GM23248 (cell line): ENCODE measurements at regions not wholly inside any gene's neighbourhood (a gene's known extent, or its start where the extent isn't known, plus 50 kb on each side); places are given as distances from the start of the nearest gene placed in this dataset.

Experiments
- DNase-seq: peaks from one replicate; pipeline ENCODE4 v3.0.0-alpha.2; 2015
- H2AFZ ChIP-seq: fragments of 200-600 bp; sonication (generic); 2 replicates; pipeline ENCODE4 v1.6.1; 2016; ENCODE audit warnings: antibody characterized with exemption
- H3F3A ChIP-seq: fragments of 200-600 bp; sonication (generic); 2 replicates; pipeline ENCODE4 v1.6.1; 2016; ENCODE audit warnings: mild to moderate bottlenecking, antibody characterized with exemption, mixed run types; ENCODE audit not compliant: insufficient read depth
- H3K27ac ChIP-seq: fragments of 200-600 bp; sonication (generic); 2 replicates; pipeline ENCODE4 v1.5.1; 2016; ENCODE audit warnings: mild to moderate bottlenecking
- H3K27me3 ChIP-seq: fragments of 200-600 bp; sonication (generic); replicated peaks from 2 replicates; pipeline ENCODE4 v1.6.1; 2016; ENCODE audit warnings: mild to moderate bottlenecking; ENCODE audit not compliant: insufficient read depth
- H3K36me3 ChIP-seq: fragments of 200-600 bp; sonication (generic); 2 replicates; pipeline ENCODE4 v1.6.1; 2016; ENCODE audit warnings: low read depth, mild to moderate bottlenecking
- H3K4me1 ChIP-seq: fragments of 200-600 bp; sonication (generic); 2 replicates; pipeline ENCODE4 v1.6.1; 2016; ENCODE audit warnings: mild to moderate bottlenecking; ENCODE audit not compliant: insufficient read depth
- H3K4me2 ChIP-seq: fragments of 200-600 bp; sonication (generic); one replicate; pipeline ENCODE4 v1.6.1; 2016; ENCODE audit warnings: mild to moderate bottlenecking; ENCODE audit not compliant: unreplicated experiment
- H3K4me3 ChIP-seq: fragments of 200-600 bp; sonication (generic); 2 replicates; pipeline ENCODE4 v1.5.1; 2016; ENCODE audit warnings: mild to moderate bottlenecking
- H3K79me2 ChIP-seq: fragments of 200-600 bp; sonication (generic); 2 replicates; pipeline ENCODE4 v1.6.1; 2016; ENCODE audit warnings: mild to moderate bottlenecking; ENCODE audit not compliant: insufficient read depth
- H3K9ac ChIP-seq: fragments of 200-600 bp; sonication (generic); 2 replicates; pipeline ENCODE4 v1.6.1; 2016; ENCODE audit warnings: mild to moderate bottlenecking
- H3K9me2 ChIP-seq: fragments of 200-600 bp; sonication (generic); 2 replicates; pipeline ENCODE4 v1.6.1; 2016; ENCODE audit warnings: mixed run types, mild to moderate bottlenecking, moderate library complexity; ENCODE audit not compliant: insufficient read depth
- H3K9me3 ChIP-seq: fragments of 200-600 bp; sonication (generic); one replicate; pipeline ENCODE4 v1.6.1; 2017; ENCODE audit warnings: low read depth
- H4K20me1 ChIP-seq: fragments of 200-600 bp; sonication (generic); 2 replicates; pipeline ENCODE4 v1.6.0; 2016; ENCODE audit not compliant: insufficient read depth
- EZH2 ChIP-seq: fragments of 200-600 bp; sonication (generic); IDR thresholded peaks from 2 replicates; pipeline ENCODE4 v1.6.1; 2018; ENCODE audit warnings: antibody characterized with exemption, mild to moderate bottlenecking; ENCODE audit not compliant: insufficient read depth, poor library complexity, severe bottlenecking
- EZH2phosphoT487 ChIP-seq: fragments of 200-600 bp; sonication (generic); IDR thresholded peaks from 2 replicates; pipeline ENCODE4 v1.6.1; 2018; ENCODE audit warnings: antibody characterized with exemption, moderate library complexity, mild to moderate bottlenecking, low read depth; ENCODE audit not compliant: insufficient read depth
- WGBS, 2 experiments: methylation state at CpG; one replicate each; pipeline ENCODE4 v1.1.6; 2015 to 2017; ENCODE audit warnings: low lambda C conversion rate in 2 of 2, low coverage in 1 of 2; ENCODE audit errors: missing lambda C conversion rate in 2 of 2; 5-methylcytosine and 5-hydroxymethylcytosine counted together
- in situ Hi-C: fragments of 300-500 bp; cut with MboI; formaldehyde crosslinking; loops from 2 replicates; pipeline ENCODE4 v1.15.0; 2020

DNA sequence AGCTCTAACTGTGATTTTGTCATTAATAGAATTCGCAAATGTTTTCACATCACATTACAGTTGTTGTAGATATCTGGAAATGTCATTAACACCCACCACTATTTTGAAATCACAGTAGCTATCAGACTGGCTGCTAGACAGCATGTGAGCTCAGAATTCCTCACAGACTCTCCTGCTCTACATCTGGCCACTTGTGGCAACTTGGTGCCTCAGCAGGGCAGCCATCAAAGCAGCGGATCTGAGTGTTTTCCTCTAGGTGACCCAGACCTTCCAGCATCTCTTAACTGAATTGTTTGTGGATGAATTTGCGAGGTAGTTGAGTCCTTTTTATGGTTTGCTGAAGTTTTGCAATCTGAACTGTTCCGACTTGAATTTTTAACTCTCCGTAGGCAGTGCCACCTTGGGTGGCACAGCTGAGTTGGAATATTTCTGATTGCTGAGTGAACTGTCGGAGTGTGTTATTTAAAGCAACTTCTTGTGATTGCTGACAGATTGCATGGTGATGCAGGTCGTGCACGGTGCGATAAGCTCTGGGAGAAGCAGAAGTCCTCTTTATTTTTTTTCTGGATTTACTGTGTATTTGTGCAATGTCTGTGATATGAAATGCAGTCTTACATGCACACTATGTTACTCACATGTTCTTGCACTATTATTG lies 114.0 kb upstream of the PLET1 start:
- no peak overlapping the region for H3K4me3 ChIP-seq
- no peaks in the 10 kb centered on the region for H3K9me3 ChIP-seq
- H3K36me3 ChIP-seq, result no peaks in the 10 kb centered on the region
- H3K9ac ChIP-seq, result no peak overlapping the region
- H3F3A ChIP-seq, result no peaks in the 10 kb centered on the region
- in situ Hi-C loops, result no loop called here
- H3K27ac ChIP-seq, result no peak overlapping the region
- 76 to 79% methylated on average over 9 of the region's 9 CpGs for WGBS, 2 experiments
- no peak overlapping the region for H2AFZ ChIP-seq
- H3K27me3 ChIP-seq, result no peaks in the 10 kb centered on the region
- no peak for DNase-seq
- no peaks in the 10 kb centered on the region for H3K79me2 ChIP-seq
- H3K9me2 ChIP-seq, result no peaks in the 10 kb centered on the region
- H3K4me1 ChIP-seq, result no peaks in the 10 kb centered on the region
- H3K4me2 ChIP-seq, result no peak overlapping the region
- no peaks in the 10 kb centered on the region for H4K20me1 ChIP-seq
- TF ChIP-seq EZH2 (no peak), EZH2phosphoT487 (no peak)

DNA sequence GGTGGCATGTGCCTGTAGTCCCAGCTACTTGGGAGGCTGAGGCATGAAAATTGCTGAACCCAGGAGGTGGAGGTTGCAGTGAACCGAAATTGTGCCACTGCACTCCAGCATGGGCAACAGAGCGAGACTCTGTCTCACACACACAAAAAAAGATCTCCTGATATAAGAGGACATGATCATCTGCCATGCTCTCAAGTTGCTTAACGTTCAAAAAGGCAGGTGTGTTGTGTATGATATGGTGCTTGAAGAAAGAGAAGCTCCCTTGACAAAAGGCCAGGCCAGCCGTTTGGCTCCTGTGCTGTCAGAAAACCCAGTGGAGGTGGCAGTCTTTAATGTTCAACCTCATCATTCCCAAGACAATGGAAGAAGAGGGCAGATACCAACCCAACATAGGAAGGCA lies 117.3 kb upstream of the PLET1 start:
- Histone ChIP-seq H3K4me1 (no peaks in the 10 kb centered on the region), H3K79me2 (no peaks in the 10 kb centered on the region), H2AFZ (no peak overlapping the region), H3K9me3 (no peaks in the 10 kb centered on the region), H3K27ac (no peak overlapping the region), H3K27me3 (no peaks in the 10 kb centered on the region), H4K20me1 (no peaks in the 10 kb centered on the region), H3K4me2 (no peak overlapping the region), H3K9ac (no peak overlapping the region), H3K4me3 (no peak overlapping the region), H3F3A (no peaks in the 10 kb centered on the region), H3K36me3 (no peaks in the 10 kb centered on the region), H3K9me2 (no peaks in the 10 kb centered on the region)
- TF ChIP-seq EZH2phosphoT487 (no peak), EZH2 (no peak)
- in situ Hi-C loops, result no loop called here
- 65 to 69% methylated on average over 4 of the region's 4 CpGs for WGBS, 2 experiments
- DNase-seq, result no peak

DNA sequence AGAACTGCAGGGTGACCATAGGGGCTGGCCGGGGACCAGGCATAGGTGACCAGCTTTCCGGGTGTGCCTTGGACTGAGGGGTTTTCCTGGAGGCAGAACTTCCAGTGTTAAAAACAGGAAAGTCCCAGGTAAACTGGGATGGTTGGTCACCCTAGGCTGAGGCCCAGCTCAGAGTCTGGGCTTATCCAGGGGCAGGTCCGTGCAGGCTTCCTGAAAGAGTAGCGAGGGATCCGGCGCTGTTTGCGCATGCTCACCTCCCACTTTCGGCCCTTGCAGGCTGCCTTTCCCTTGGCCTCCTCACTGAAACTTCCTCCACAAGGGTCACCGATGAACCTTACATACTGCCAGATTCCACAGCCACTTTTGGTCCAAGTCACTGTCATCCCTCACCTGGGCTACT lies 119.8 kb upstream of the PLET1 start:
- Histone ChIP-seq H3K9me3 (no peaks in the 10 kb centered on the region), H3K4me1 (no peaks in the 10 kb centered on the region), H3K4me3 (no peak overlapping the region), H3K9ac (no peak overlapping the region), H3K79me2 (no peaks in the 10 kb centered on the region), H2AFZ (no peak overlapping the region), H4K20me1 (no peaks in the 10 kb centered on the region), H3K36me3 (no peaks in the 10 kb centered on the region), H3K27ac (no peak overlapping the region), H3K4me2 (no peak overlapping the region), H3F3A (no peaks in the 10 kb centered on the region), H3K9me2 (no peaks in the 10 kb centered on the region), H3K27me3 (no peaks in the 10 kb centered on the region)
- in situ Hi-C loops, result no loop called here
- 85 to 92% methylated on average over 9 of the region's 9 CpGs for WGBS, 2 experiments
- TF ChIP-seq EZH2phosphoT487 (no peak), EZH2 (no peak)
- DNase-seq, result no peak

GRCh38 chr11:112381578-112381977 lies 120.9 kb upstream of the PLET1 start:
- H3K9ac ChIP-seq, result no peak overlapping the region
- no peak overlapping the region for H2AFZ ChIP-seq
- no peaks in the 10 kb centered on the region for H3K36me3 ChIP-seq
- H3K4me2 ChIP-seq, result no peak overlapping the region
- H3K27me3 ChIP-seq, result no peaks in the 10 kb centered on the region
- DNase-seq, result no peak
- H3K4me3 ChIP-seq, result no peak overlapping the region
- H4K20me1 ChIP-seq, result no peaks in the 10 kb centered on the region
- WGBS, 2 experiments, result 51 to 55% methylated on average over 5 of the region's 5 CpGs
- no peaks in the 10 kb centered on the region for H3K9me2 ChIP-seq
- no peaks in the 10 kb centered on the region for H3F3A ChIP-seq
- H3K27ac ChIP-seq, result no peak overlapping the region
- TF ChIP-seq EZH2phosphoT487 (no peak), EZH2 (no peak)
- H3K9me3 ChIP-seq, result no peaks in the 10 kb centered on the region
- in situ Hi-C loops, result no loop called here
- no peaks in the 10 kb centered on the region for H3K4me1 ChIP-seq
- H3K79me2 ChIP-seq, result no peaks in the 10 kb centered on the region

DNA sequence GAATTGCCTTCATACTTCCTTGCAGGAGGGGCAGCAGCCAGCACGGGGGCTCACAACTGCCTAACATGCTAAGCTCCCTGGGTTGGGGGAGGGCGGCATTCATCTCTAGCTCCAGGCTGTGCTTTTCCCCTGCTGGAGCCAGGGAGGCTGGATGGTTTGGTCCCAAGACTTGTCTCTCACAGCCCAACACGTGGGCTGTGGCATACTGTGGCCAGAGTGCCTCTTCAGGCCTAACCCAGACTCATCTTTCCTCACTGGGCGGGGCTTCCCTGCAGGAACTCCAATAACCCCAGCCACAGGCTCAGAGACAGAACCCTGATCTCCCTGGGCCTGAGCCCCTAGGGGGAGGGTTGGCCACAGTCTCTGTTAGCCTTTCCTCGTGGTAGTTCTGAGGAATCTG lies 121.9 kb upstream of the PLET1 start:
- H3K4me2 ChIP-seq, result no peak overlapping the region
- no peaks in the 10 kb centered on the region for H3F3A ChIP-seq
- H3K4me3 ChIP-seq, result no peak overlapping the region
- in situ Hi-C loops, result no loop called here
- H3K27me3 ChIP-seq, result no peaks in the 10 kb centered on the region
- 29 to 39% methylated on average over 5 of the region's 5 CpGs for WGBS, 2 experiments
- no peaks in the 10 kb centered on the region for H3K79me2 ChIP-seq
- TF ChIP-seq EZH2phosphoT487 (no peak), EZH2 (no peak)
- no peaks in the 10 kb centered on the region for H3K4me1 ChIP-seq
- no peak for DNase-seq
- H3K9me3 ChIP-seq, result no peaks in the 10 kb centered on the region
- no peaks in the 10 kb centered on the region for H3K36me3 ChIP-seq
- no peak overlapping the region for H2AFZ ChIP-seq
- no peaks in the 10 kb centered on the region for H4K20me1 ChIP-seq
- H3K9ac ChIP-seq, result no peak overlapping the region
- no peak overlapping the region for H3K27ac ChIP-seq
- no peaks in the 10 kb centered on the region for H3K9me2 ChIP-seq
